K562 (cell line): ENCODE measurements at regions not wholly inside any gene's neighbourhood (a gene's known extent, or its start where the extent isn't known, plus 50 kb on each side); places are given as distances from the start of the nearest gene placed in this dataset.

Experiments
- ADNP ChIP-seq: fragments of 200-800 bp; sonication (Bioruptor generic); IDR thresholded peaks from 2 replicates; pipeline ENCODE4 v1.6.1; 2016; ENCODE audit warnings: missing genetic modification characterization, missing compliant biosample characterization
- ARHGAP35 ChIP-seq: fragments of 450-650 bp; IDR thresholded peaks from 2 replicates; pipeline ENCODE4 v1.6.1; 2018; ENCODE audit not compliant: partially characterized antibody
- CTBP1 ChIP-seq: fragments of 450-650 bp; IDR thresholded peaks from 2 replicates; pipeline ENCODE4 v1.6.1; 2016; ENCODE audit warnings: borderline replicate concordance
- E4F1 ChIP-seq: fragments of 250-450 bp; sonication (Bioruptor Pico); IDR thresholded peaks from 2 replicates; pipeline ENCODE4 v1.5.0; 2021; ENCODE audit warnings: mild to moderate bottlenecking, borderline replicate concordance
- HCFC1 ChIP-seq: IDR thresholded peaks from 2 replicates; pipeline ENCODE4 v1.6.1; 2012; ENCODE audit warnings: low read depth, low read length, improper control_type of control experiment
- PCBP1 ChIP-seq: fragments of 200-400 bp; formaldehyde crosslinking; IDR thresholded peaks from 2 replicates; pipeline ENCODE4 v1.6.1; 2018; ENCODE audit warnings: mild to moderate bottlenecking, low read depth, low read length; ENCODE audit not compliant: poor library complexity, severe bottlenecking
- ZZZ3 ChIP-seq: fragments of 450-650 bp; IDR thresholded peaks from 2 replicates; pipeline ENCODE4 v1.6.1; 2016; ENCODE audit warnings: antibody characterized with exemption, mild to moderate bottlenecking, moderate library complexity
- TF ChIP-seq, protein P1 (sequence below): sonication (generic); formaldehyde crosslinking; IDR thresholded peaks from 2 replicates; pipeline ENCODE4 v1.9.0; 2022; ENCODE audit warnings: mild to moderate bottlenecking, missing genetic modification reagents

- TF ChIP-seq HCFC1 (no peak), ZZZ3 (no peak), CTBP1 (no peak), ADNP (tag) (no peak), PCBP1 (no peak), E4F1 (CRISPR knock-in tag) (no peak), ARHGAP35 (no peak)
- TF ChIP-seq, protein P1, sequence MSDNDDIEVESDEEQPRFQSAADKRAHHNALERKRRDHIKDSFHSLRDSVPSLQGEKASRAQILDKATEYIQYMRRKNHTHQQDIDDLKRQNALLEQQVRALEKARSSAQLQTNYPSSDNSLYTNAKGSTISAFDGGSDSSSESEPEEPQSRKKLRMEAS = no peak
Observed at GRCh38 chr18:38984968-38985367, 1419.4 kb upstream of the CELF4 start.
